NCI-H82 treated with DMSO at 0.1 percent for 48 hours (cell line): ENCODE measurements at regions not wholly inside any gene's neighbourhood (a gene's known extent, or its start where the extent isn't known, plus 50 kb on each side); places are given as distances from the start of the nearest gene placed in this dataset.

Experiments used
- DNase-seq: peaks from one replicate; lab custom pipeline; 2025; ENCODE audit not compliant: unreplicated experiment; lab: John Stamatoyannopoulos, UW

DNA sequence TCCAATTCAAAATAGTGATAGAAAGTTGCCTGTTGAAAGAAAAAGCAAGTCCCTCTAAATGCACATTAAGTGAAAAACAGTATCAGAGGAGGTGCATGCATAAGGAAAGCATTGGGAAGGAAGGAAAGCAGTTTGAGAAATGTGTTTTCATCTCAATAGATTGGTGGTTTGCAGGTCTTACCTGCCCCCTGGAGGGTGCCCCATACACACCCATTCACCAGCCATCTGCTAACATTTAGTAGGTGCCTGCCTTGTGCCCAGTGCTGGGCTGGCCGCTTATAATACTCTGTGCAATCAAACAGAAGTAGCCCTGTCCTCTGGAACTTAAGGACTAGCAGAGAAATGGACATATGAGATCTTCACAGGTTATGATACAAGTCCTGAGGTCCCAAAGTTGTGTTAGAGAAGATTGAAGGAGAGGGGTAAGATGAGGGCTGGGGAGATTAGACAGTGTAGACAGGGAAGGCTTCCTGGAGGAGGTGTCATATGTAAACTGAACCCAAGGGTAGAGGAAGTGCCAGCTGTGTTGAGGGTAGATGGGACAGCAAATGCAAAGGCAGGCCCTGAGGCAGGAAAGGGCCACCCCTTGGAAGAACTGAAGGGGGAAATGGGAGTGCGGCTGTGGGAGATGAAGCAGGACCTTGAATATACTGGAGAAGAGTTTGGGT lies 184.2 kb downstream of the MN1 start:
- DNase-seq = no peak

DNA sequence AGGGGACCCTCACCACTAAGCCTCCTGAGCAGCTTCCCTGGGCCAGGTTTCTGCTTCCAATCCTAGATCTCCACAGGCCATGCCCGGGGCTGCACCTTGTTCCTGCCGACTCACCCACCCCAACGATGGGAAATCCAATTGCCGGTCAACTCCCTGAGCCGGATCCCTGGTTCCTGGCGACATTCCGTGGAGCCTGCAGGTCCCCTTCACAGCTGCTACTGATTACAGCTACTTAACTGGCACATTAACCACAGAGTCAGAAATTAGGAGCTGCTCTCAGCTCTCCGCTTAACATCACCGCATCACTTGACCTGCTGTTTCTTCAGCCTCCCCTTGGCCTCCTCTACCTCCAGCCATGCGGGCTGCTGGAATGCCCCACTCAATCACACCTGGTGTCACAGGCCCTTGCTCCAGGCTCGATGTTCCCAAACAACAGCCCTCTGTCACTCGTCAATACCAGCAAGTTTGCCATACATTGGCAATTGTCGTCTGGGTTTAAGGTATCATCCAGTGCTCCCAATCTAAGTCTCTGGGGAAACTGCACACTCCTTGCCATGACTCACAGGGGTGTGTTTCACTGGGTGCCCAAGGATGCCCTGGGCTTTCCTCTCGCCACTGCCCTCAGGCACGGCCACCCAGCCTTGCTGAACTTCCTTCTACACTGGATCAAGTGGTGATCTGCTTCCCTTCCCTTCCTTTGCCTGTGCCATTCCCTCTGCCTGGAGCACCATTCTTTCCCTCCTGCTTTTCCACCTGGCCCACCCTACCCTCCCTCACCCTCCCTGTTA lies 181.0 kb downstream of the MN1 start:
- DNase-seq = no peak

DNA sequence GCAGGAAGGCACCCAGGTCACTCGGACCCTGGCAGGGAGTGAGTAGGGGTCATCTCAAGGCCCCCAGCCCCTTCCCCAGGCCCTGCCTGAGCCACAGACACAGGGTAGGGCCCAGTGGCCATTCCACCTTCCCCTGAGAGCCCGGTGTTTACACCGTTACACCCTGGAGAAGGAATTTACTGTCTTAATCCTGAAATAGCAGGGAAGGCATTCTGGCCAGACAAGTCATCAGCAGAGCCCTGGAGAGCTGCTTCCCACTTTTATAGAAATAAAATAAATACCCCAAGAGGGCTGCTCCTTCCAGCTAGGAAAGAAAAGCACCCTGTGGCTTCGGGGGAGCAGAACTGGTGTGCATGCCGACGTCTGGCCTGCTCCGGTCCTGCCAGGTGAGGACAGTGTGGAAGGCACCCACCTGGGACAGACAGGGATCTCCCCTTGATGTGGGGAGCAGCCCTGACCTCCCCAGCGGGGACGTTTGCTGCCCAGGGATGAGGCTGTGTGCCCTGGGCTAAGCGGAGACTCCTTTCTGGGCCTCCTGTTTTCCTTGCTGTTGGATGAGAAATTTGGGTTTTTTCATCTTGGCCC lies 180.0 kb downstream of the MN1 start:
- no peak for DNase-seq

DNA sequence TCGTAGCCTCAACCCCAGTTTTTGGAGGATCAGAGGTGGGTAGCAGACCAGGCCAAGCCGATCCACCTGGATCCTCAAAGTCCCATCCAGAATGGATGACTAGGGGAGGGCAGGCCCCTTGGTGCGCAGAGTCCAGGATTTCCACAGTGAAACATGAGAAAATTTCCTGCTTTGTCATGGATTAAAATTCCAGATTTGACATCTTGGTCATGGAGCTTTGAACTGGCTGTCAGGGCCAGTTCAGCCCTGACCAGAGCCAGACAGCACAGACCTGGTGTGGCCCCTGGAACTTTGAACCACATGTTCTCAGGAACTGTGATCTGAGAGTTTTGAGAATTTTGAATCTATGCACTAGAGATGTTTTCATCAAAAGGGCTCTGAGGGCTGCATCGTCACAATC lies 177.5 kb downstream of the MN1 start:
- no peak for DNase-seq

DNA sequence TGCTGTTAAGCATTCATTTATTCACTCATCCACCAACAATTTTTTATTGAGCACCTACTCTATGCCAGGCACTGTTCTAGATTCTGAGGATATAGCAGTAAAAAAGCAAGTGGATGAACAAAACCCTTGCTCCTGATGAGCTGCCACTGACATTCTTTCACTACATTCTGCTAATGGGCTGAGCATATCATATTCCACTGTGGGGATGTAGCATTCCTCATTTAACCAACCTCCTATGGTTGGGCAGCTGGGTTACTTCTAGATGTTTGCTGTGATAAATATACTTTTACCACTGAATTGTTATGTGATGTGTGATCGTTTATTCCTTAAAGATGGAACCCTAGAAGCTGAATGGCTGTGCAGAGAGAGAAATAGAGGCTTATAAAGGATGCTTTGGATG lies 176.9 kb downstream of the MN1 start:
- no peak for DNase-seq

DNA sequence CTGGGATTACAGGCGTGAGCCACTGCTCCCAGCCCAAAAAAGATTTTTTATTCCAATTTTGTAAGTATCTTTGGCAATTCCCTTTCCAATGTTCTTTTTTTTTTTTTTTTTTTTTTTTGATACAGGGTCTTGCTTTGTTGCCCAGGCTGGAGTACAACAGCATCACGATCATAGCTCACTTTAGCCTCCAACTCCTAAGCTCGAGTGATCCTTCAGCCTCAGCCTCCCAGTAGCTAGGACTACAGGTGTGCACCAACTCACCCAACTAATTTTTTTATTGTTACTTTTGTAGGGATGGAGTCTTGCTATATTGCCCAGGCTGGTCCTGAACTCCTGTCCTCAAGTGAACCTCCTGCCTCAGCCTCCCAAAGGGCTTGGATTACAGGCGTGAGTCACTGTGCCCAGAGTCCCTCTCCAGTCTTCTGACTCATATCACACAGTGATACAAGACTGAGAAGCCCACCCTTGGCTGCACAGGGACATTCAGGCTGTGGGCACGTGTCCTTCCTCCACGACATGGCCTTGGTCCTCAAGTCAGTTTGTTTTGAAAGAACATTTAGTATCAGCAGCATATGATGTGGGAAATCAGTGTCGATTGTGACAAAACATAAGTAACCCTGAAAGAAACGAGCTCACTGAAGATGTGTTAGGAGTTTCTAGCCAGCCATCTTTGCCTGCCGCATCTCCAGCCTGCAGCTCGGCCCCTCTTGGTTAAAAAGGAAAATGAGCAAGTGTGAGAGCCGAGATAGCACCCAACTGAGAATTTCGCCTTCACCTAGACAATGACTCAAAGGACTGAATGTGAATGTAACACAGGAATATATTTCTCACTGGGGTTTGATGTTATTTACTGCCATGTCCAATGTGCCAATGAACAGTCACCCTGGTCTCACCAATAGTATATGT lies 175.5 kb downstream of the MN1 start:
- DNase-seq = no peak

DNA sequence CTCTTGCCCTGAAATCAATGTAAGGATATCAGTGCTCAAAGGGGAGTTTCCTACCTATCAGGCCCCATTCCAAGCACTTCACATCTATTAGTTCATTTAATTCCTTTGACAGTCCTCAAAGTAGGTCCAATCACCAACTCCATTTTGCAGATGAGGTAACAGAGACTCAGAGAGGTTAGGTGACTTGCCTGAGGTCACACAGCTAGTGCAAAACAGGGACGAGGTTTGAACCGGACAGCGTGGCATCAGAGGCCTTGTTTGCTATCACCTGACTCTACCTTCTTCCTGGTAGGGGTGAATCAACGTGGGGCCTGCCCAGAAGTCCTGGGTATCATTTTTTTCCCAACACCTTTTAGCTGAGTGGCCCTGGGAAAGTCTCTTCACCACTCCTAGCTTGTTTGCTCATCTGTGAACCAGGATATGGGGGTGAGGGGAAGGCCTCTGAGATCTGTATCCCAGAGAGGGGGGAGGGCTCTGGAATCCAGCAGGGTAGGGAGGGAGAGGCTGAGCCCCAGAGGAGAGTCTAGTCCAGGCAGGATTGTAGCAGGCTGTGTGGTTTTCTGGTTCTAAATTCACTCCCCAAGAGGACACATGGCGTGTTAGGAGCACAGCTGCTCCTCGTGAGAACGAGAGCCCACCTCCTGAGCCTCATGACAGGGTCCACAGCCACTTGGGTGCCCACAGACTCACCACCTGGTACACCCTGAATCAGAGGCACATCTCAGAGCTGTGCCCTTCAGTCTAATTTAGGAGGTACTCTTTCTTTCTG lies 174.7 kb downstream of the MN1 start:
- no peak for DNase-seq

DNA sequence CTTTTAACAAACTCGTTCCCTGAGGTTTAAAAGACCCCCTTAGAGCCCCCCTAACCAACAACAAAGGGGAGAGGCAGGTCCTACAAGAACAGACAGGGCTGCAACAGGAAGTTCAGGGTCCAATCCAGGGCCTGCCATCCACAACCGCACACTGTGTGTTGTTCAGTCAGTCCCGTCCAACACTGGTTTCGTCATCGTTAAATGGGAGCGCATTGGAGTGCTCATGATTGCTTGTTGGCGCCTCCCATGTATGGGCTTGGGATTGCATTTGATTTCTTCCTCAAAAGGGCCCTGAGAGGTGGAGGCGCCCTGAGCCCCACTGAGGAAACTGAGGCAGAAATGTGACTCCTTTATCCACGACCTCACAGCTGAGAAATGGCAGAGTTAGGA lies 174.1 kb downstream of the MN1 start:
- DNase-seq = no peak

DNA sequence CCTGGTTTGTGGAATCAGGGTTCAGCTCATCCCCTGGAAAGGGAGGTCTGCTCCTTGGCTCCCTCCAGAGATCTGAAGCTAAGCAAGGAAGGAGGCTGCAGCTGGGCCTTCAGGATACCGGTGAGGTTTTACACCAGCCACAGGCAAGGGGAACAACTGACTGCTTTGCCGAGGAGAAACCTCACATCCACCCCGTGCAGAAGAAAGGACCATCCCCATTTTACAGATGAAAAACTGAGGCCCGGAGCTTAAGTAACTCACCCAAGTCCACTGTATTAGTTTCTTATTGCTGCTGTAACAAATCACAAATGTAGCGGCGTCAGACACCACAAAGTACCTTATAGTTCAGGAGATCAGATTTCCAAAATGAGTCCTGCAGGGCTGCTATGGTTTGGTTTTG lies 173.7 kb downstream of the MN1 start:
- DNase-seq = no peak

DNA sequence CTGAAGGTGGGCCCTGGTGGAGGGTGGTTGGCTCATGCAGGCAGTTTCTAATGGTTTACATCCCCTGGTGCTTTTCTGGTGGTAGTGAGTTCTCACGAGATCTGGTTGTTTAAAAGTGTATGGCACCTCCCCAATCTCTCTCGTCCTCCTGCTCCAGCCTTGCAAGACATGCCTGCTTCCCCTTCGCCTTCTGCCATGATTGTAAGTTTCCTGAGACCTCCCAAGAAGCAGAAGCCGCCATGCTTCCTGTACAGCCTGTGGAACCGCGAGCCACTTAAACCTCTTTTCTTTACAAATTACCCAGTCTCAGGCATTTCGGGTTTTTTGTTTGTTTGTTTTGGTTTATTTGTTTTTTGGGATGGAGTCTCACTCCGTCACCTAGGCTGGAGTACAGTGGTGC lies 173.2 kb downstream of the MN1 start:
- DNase-seq = no peak

DNA sequence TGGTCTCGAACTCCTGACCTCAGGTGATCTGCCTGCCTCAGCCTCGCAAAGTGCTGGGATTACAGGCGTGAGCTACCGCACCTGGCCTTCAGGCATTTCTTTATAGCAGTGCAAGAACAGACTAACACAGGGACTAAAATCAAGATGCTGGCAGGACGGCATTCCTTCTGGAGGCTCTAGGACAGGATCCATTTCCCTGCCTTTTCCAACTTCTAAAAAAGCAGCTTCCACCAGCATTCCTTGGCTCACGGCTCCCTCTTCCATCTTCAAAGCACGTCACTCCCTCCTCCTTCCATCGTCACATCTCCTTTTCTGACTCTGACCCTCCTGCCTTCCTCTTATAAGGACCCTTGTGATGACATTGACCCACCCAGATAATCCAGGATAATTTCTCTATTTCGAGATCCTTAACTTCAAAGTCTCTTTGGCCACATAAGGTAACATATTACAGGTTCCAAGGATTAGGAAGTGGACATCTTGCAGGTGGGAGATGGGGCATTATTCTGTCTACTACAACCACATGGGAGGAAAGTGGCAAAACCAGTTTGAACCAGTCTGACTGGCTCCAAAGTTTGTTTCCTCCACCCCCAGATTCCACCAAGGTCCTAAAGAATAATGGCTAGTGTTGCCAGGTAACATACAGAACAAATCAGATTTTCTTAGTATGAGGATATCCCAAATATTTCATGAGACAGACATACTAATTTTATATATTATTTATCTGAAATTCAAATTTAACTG lies 172.5 kb downstream of the MN1 start:
- no peak for DNase-seq

DNA sequence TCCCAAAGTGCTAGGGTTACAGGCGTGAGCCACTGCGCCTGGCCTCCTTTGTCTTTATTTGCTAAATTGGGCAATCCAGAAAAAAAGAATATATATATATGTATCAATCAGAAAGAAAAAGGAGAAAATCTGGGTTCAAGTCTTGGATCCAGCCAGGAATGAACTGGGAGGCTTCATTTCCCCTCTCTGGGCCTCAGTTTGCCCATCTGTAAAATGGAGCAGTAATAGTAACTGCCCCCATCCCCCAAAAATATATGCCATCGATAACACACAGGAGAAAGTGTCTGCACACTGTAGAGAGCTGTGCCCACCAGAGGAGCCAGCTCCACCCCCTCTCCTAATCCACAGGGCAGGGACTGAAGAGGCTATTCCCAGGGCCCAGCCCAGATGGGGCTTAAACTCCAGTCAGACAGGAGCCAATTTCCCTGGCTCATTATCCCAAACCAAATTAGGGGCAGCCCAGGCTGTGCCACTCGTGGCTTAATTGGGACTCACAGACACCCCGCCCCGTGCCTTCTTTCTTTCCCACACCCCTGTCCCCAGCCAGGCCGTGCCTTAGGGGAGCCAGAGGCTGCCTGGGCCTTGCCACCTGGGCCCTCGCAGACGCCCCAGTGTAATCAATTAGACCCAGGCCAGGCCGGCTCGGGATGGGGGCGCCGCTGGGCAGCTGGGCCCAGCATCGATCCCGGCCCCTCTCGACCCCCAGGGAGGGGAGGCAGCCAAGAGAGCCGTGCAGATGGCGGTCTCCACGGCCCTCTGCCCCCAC lies 171.5 kb downstream of the MN1 start:
- DNase-seq = no peak

DNA sequence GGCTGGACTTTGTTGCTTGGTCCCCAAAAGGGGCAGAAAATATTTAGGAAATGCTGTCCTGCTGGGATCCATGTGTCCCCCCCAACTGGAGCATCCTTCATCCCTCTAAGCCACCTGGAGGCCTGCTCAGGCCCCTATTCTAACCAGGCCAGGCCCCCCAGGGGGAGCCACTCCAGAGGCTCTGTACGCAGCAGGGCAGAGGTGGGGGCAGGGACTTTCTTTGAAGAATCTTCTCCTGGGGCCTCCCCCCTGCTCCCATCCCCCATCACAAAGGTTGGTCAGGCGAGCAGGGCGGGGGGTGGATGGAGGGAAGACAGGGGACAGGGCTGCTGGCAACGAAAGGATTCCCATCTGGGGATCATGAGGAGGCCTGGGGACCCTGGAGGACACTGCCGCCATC lies 170.8 kb downstream of the MN1 start:
- no peak for DNase-seq

DNA sequence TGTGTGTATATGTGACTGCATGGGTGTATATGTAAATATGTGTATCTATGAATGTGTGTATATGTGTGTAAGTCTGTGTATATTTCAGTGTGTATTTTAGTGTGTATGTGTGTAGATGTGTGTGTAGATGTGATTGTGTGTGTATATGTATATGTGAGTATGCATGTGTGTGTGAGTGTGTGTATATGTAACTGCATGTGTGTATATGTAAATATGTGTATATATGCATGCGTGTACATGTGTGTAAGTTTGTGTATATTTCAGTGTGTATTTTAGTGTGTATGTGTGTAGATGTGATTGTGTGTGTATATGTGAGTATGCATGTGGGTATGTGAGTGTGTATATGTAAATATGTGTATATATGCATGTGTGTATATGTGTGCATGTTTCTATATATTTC lies 169.9 kb downstream of the MN1 start:
- no peak for DNase-seq

DNA sequence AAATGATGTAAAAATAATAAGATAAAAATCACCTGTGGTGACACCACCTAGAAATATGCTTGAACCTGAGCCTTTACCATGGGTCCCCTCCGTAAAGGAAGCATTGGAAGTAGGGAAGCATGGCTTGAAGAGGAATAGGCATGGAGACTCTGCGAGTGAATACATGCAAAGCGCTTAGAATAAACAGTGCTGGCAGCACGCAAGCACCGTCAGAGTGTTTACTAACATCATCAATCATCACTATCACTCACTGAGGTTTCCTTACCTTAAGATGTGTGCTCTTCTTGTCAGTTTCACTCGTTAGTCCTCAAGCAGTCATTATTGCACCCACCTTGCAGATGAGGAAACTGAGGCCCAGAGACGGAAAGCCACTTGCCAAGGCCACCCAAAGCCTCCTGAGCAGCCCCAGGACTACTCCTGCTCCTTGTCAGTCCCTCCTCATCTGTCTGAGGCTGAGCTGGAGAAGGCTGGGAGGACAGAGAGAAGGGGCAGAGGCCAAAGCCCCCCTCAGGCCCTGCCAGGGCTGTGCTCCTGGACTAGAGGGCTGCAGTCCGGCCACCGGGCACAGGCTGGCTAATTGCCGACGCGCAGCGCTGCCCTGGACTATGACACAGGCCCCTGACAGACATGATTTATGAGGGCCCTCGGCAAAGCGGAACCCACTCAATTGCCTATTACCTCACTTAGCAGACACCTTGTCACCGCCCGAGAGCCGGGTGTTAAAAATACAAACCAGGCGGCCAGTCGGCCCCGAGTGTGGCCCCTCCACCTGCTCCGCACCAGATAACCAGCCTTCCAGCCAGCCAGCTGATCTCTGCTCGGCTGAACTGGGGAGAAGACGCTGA lies 168.9 kb downstream of the MN1 start:
- no peak for DNase-seq

DNA sequence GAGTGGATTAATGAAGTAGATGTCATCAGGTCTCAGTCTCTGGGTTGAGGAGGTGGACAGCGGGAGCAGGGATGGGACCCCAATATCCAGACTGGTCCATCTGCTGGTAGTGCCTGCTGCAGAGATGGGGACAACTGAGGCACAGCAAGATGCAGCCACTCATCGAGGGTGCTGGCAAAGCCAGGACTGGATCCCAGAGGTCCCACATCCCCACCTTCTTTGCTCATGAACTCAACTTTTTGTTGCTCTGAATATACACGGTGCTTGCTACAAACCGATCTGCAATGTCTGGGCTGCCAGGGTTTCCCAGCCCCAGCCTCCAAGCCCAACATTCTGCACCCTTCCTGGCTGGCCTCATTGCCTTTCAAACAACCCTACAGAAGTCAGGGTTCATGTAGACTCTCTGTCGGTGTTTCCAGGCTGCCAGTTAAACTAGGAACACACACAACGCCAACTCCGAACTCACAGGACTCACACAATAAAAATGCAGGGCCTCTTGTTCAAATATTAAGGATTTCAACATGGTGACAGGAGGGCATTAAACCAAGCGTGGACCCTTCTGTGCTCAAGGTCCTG lies 168.2 kb downstream of the MN1 start:
- no peak for DNase-seq

DNA sequence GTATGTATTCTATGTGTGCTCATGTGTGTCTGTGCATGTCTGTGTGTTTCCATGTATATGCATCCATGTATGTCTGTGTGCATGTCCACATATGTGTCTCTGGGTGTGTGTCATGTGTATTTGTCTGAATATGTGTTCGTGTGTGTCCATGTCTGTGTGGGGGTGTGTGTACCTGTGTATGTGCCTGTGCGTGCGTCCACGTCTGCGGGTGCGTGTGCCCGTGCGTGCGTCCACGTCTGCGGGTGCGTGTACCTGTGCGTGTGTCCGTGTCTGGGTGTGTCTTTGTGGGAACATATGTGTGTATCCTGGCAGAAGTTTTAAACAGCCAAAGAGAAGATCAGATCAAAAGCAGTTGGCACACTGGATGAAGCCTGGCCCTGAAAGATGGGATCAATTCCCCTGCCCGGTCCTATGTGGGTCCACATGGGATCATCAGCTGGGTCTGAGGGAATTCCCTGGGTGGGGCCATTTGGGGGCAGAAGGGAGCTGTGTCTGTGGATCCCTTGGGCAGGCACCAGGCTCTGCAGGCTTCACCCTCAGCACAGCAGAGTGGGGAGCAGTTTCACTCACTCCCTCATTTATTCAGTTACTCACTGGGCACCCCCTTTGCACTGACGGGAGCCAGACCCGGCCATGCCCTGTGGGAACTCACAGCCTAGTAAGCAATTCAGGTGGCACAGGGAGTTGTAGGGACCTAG lies 167.4 kb downstream of the MN1 start:
- no peak for DNase-seq
